ENCODE measurements at regions not wholly inside any gene's neighbourhood (a gene's known extent, or its start where the extent isn't known, plus 50 kb on each side); places are given as distances from the start of the nearest gene placed in this dataset.
A peak's percentile ranks its signal among the peaks of the same experiment; 100 is the strongest.

- TF ChIP-seq CTCF (IDR thresholded peaks at IDR 0.05; ENCODE audit: borderline replicate concordance, insufficient read depth, low read depth, low read length), result no peak
- H3K4me3 ChIP-seq (ENCODE audit: low read depth, low read length), result no peak overlapping the region
Observed at GRCh38 chr6:130296854-130297253, 69.0 kb upstream of the TMEM200A start.

- TF ChIP-seq CTCF (IDR thresholded peaks at IDR 0.05; ENCODE audit: borderline replicate concordance, insufficient read depth, low read depth, low read length), result peak; percentile 42; the same call in 1 of the 2 replicates
- H3K4me3 ChIP-seq (ENCODE audit: low read depth, low read length), result no peak overlapping the region
Observed at GRCh38 chr6:130293800-130294199, 71.0 kb upstream of the SAMD3 start.

GRCh38 chr6:130288065-130288464 lies 65.3 kb upstream of the SAMD3 start:
- no peak for TF ChIP-seq CTCF (IDR thresholded peaks at IDR 0.05; ENCODE audit: borderline replicate concordance, insufficient read depth, low read depth, low read length)
- H3K4me3 ChIP-seq (ENCODE audit: low read depth, low read length), result no peak overlapping the region

- no peak overlapping the region for H3K4me3 ChIP-seq (ENCODE audit: low read depth, low read length)
- peak; percentile 50; the same call in 1 of the 2 replicates for TF ChIP-seq CTCF (IDR thresholded peaks at IDR 0.05; ENCODE audit: borderline replicate concordance, insufficient read depth, low read depth, low read length)
Observed at GRCh38 chr6:130282234-130282995, 59.7 kb upstream of the SAMD3 start.

- no peak for TF ChIP-seq CTCF (IDR thresholded peaks at IDR 0.05; ENCODE audit: borderline replicate concordance, insufficient read depth, low read depth, low read length)
- no peak overlapping the region for H3K4me3 ChIP-seq (ENCODE audit: low read depth, low read length)
Observed at GRCh38 chr6:130276507-130276906, 53.8 kb upstream of the SAMD3 start.

GRCh38 chr6:130274007-130274406 lies 51.3 kb upstream of the SAMD3 start:
- no peak overlapping the region for H3K4me3 ChIP-seq (ENCODE audit: low read depth, low read length)
- no peak for TF ChIP-seq CTCF (IDR thresholded peaks at IDR 0.05; ENCODE audit: borderline replicate concordance, insufficient read depth, low read depth, low read length)

All from GM12875 (cell line).